GM19025 (cell line): ENCODE measurements at regions not wholly inside any gene's neighbourhood (a gene's known extent, or its start where the extent isn't known, plus 50 kb on each side); places are given as distances from the start of the nearest gene placed in this dataset.
"Not testable (repeated sequence)": the region's sequence is repeated elsewhere in the genome, so short reads cannot be mapped to it uniquely, and the experiment has no call there.

Source experiments
- ATAC-seq: cut with Tn5 transposase; IDR thresholded peaks from one replicate; pipeline ENCODE4 v1.9.1; 2021; ENCODE audit warnings: mild to moderate bottlenecking, low read depth, moderate library complexity; ENCODE audit not compliant: unreplicated experiment

DNA sequence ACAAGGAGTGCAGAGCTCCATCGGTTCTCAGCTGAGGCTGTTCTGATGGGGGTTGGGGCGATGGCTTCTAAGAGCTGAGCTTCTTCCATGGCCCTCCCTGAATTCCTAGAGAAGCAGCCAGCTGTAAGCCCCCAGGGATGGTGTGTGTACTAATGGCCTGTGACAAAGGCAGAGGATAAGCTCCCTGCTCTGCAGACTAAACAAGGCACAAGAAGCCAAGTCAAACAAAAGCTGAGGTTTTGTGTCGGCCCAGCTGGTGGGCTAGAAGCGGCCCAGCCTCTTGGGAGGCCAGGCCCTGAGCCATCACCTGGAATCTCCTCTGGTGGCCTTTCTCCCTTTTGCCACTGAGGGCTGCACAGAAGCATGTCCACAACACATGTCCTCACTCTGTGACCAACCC, 75.0 kb upstream of the XPA start:
- no peak for ATAC-seq

GRCh38 chr9:97773091-97773490, 76.0 kb upstream of the XPA start:
- no peak for ATAC-seq

- no peak for ATAC-seq
Measured at GRCh38 chr9:97773723-97774122, 76.6 kb upstream of the XPA start.

DNA sequence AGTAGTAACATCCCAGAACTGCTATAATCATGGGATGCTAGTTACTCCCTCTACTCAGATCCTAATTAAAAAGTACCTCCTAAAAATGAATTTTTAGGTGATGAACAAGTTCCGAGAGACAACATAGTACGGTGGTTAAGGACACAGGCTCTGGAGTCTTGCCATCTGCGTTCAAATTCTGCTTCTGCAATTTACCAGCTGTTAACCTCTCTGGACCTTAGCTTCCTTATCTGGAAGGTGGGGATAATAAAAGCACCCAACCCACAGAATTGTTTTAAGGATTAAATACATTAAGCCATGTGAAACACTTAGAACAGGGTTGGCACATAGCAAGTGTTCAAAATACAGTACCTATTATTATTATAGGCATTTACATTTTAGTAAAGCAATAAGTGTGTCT, 77.5 kb upstream of the XPA start:
- no peak for ATAC-seq

DNA sequence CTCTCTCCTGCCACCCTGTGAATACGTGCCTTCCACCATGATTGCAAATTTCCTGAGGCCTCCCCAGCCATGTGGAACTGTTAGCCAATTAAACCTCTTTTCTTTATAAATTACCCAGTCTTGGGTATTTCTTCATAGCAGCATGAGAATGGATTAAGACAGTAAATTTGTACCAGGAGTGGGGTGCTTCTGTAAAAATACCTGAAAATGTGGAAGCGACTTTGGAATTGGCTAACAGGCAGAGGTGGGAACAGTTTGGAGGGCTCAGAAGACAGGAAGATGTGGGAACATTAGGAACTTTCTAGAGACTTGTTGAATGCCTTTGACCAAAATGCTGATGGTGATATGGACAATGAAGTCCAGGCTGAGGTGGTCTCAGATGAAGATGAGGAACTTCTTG, 74.3 kb upstream of the FOXE1 start:
- ATAC-seq = not testable (repeated sequence)

GRCh38 chr9:97779608-97780007, 73.4 kb upstream of the FOXE1 start:
- ATAC-seq = no peak

GRCh38 chr9:97781902-97782301, 71.1 kb upstream of the FOXE1 start:
- no peak for ATAC-seq

DNA sequence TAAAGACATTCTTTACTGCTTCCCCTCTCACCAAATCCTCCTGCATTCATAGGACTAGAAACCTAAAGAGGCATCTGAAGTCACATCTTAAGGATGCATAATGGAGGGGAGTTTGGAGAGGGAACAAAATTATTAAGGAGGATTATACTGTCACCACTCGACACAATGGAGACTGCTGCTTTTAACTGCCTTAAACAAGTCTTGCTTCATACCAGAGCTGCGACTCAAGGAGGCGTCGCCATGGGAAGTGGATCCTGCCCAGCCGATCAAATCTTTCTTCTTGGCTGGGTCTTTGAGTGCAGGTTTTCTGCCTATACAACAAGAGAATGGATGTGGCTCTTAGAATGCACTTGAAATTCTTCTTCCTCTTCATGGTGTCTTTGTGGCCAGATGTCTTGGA, 66.7 kb upstream of the FOXE1 start:
- no peak for ATAC-seq

DNA sequence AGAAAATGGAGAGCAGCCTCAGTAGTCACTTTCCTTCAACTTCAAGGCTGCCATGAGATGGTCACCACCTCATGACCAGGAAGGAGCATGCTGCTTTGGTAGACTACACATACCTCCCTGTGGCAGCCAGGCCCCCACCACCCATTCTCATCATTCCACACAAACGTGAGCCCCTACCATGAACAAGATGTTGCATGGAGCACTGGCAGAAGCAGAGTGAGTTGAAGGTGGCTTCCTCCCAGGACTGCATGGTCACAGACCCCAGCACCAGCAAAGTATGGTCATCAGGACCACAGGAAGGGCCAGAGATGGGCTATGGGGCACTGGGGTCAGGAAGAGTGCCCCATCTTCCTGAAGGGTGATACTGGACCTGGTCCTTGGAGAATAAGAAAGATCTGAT, 65.5 kb upstream of the FOXE1 start:
- ATAC-seq = no peak

DNA sequence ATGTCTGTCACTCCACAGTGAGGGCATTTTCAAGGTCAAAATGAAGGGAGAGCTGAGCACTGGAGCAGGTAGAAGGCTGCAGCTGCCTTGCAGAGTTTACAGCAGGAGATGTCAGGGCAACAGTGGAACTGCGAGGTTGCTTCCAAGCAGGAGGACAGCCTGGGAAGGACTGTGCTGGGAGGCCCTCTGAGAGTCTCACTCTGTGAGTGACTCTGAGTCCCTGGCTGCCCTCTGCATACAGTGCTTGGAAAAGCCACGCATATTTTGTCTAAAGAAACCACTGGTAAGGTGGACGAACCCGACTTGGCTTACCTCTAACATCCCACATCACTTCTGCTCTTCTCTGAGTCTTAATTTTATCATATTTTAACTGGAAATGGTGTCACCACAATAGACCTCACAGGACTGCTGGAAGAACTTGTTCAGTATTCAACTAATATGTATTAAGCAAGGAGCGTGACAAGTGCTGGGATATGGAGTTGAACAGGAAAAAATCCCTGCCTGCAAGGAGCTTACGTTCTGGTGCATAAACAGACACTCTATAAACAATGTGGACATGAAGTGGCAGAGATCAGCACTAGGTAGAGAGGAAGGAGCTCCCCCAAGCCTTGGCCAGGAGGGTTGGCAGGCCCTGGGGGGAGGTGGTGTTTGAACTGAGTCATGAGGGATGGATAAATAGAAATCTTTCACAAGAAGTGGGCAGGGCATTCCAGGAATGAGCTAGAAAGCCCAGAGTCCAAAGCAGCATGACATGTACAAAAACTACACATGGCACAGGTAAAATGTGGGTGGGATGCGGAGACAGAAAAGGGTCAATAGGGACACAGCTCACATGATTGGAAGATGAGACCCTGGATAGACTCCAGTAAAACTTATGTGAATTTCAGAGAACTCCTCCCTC, 64.0 kb upstream of the FOXE1 start:
- ATAC-seq = no peak

GRCh38 chr9:97790542-97790941, 62.5 kb upstream of the FOXE1 start:
- ATAC-seq = no peak

DNA sequence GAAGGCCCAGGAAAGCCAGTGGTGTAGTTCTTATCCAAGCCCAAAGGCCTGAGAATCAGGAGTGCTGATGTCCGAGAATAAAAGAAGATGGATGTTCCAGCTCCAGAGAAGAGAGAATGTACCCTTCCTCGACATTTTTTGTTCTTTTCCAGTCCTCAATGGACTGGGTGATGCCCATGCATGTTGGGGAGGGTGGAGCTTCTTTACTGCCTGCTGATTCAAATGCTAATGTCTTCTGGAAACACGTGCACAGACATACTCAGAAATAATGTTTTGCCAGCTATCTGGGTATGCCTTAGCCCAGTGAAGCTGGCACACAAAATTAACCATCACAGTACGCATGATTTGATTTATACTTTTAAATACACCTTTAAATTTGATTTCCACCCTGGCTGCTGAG, 61.5 kb upstream of the FOXE1 start:
- no peak for ATAC-seq

GRCh38 chr9:97793067-97793466, 60.0 kb upstream of the FOXE1 start:
- ATAC-seq = no peak

GRCh38 chr9:97794666-97795065, 58.4 kb upstream of the FOXE1 start:
- ATAC-seq = no peak

DNA sequence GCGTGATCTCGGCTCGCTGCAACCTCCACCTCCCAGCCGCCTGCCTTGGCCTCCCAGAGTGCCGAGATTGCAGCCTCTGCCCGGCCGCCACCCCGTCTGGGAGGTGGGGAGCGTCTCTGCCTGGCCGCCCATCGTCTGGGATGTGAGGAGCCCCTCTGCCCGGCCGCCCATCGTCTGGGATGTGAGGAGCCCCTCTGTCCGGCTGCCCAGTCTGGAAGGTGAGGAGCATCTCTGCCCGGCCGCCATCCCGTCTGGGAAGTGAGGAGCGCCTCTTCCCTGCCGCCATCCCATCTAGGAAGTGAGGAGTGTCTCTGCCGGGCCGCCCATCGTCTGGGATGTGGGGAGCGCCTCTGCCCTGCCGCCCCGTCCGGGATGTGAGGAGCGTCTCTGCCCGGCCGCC, 56.9 kb upstream of the FOXE1 start:
- ATAC-seq = not testable (repeated sequence)

- no peak for ATAC-seq
Measured at GRCh38 chr9:97801180-97801579, 51.8 kb upstream of the FOXE1 start.

DNA sequence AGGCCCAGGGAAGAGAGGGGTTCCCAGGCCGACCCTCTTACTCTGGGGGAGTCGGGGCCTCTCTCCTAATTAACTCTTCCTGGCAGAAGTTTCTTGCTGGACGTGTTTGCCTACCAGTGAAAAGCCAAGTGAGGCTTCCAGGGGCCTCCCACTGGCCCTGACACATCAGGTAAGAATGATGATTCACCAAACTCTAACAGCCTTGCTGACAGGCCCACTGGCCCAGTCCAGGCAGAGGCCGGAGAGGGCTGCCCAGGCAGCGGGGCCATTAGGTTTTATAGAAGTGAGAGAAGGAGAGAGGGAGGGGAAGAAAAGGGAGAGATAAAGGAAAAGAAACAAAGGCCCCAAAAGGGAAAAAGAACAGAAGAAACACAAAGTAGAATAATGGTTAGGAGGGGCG, 50.8 kb upstream of the FOXE1 start:
- no peak for ATAC-seq

DNA sequence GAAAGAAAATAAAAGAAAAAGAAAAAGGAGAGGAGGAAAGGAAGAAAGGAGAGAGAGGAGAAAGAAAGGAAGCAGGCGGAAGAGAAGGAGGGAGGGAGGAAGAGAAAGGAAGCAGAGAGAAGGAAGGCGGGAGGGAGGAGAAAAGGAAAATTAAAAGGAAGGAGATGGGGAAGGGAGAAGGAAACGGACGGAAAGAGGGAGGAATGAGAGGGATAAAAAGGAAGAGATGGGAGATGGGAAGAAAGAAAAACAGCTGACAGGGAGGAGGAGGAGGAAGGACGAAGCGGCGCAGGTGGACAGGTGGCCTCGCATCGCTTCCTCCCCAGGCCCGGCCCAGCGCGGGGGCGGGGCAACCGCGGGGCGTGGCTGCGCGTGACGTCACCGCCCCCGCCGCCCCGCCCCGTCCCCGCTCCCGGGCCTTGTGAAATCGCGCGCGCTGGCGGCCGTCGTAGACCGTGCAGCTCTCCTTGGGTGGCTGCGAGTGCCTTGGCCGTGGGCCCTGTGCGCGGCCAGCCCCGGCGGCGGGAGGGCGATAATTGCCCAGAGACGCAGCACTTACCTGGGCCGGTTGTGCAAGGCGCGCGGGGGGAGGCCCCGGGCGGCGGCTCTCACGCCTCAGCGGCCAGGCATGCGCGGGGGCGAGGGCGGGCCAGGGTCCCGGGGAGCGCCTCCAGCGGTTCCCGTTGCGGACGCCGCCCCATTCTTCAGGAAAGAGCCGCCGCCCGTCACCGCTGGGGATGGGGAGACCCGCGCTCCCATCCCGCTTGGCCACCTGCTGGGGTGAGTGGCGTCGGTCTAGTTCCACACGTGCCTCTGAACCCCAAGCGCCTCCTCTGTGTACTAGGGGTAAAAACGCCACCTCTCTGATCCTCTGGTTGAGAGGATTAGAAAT, 49.6 kb upstream of the FOXE1 start:
- peak; percentile 94 for ATAC-seq
